Nucleus accumbens (tissue), 56 donors: ENCODE measurements at regions not wholly inside any gene's neighbourhood (a gene's known extent, or its start where the extent isn't known, plus 50 kb on each side); places are given as distances from the start of the nearest gene placed in this dataset.

Source experiments
- DNase-seq, 56 donors: peaks; one replicate each; lab custom pipeline; 2025; lab: John Stamatoyannopoulos, UW

- DNase-seq, result no peak
These were observed 255.5 kb upstream of the KCNJ16 start for GRCh38 chr17:69819316-69820087.

GRCh38 chr17:69820876-69821473 is 254.1 kb upstream of the KCNJ16 start:
- DNase-seq, result no peak

- no peak for DNase-seq
These were observed 252.6 kb upstream of the KCNJ16 start for GRCh38 chr17:69822314-69822875.

GRCh38 chr17:69828087-69828486 is 246.9 kb upstream of the KCNJ16 start:
- no peak for DNase-seq

GRCh38 chr17:69834494-69834893 is 240.5 kb upstream of the KCNJ16 start:
- DNase-seq, result no peak

- DNase-seq, result no peak
These were observed 223.3 kb upstream of the KCNJ16 start for GRCh38 chr17:69851736-69852135.

- DNase-seq, result peak in 2 of 56 donors; percentile 0 to 3
These were observed 221.3 kb upstream of the KCNJ16 start for GRCh38 chr17:69853541-69854224.

- no peak for DNase-seq
These were observed 220.7 kb upstream of the KCNJ16 start for GRCh38 chr17:69854225-69854780.

- DNase-seq, result no peak
These were observed 218.1 kb upstream of the KCNJ16 start for GRCh38 chr17:69856946-69857345.

- no peak for DNase-seq
These were observed 217.6 kb upstream of the KCNJ16 start for GRCh38 chr17:69857412-69857835.

- no peak for DNase-seq
These were observed 216.6 kb upstream of the KCNJ16 start for GRCh38 chr17:69858460-69858859.

- DNase-seq, result no peak
These were observed 214.8 kb upstream of the KCNJ16 start for GRCh38 chr17:69860142-69860680.

- no peak for DNase-seq
These were observed 210.6 kb upstream of the KCNJ16 start for GRCh38 chr17:69864462-69864861.

GRCh38 chr17:69869667-69870066 is 205.4 kb upstream of the KCNJ16 start:
- no peak for DNase-seq

GRCh38 chr17:69870091-69870530 is 204.9 kb upstream of the KCNJ16 start:
- no peak for DNase-seq

GRCh38 chr17:69870751-69871199 is 204.2 kb upstream of the KCNJ16 start:
- DNase-seq, result no peak

GRCh38 chr17:69871318-69871717 is 203.7 kb upstream of the KCNJ16 start:
- no peak for DNase-seq

- DNase-seq, result no peak
These were observed 202.3 kb upstream of the KCNJ16 start for GRCh38 chr17:69872675-69873262.

GRCh38 chr17:69874175-69874670 is 200.8 kb upstream of the KCNJ16 start:
- DNase-seq, result no peak

- DNase-seq, result no peak
These were observed 198.3 kb upstream of the KCNJ16 start for GRCh38 chr17:69876757-69877156.
